ENCODE measurements at regions not wholly inside any gene's neighbourhood (a gene's known extent, or its start where the extent isn't known, plus 50 kb on each side); places are given as distances from the start of the nearest gene placed in this dataset.
"Not testable (repeated sequence)": the region's sequence is repeated elsewhere in the genome, so short reads cannot be mapped to it uniquely, and the experiment has no call there.

GRCh38 chr9:86485359-86485758 lies 131.1 kb upstream of the TUT7 start:
- DNase-seq, result no peak

GRCh38 chr9:86483496-86483895 lies 129.3 kb upstream of the TUT7 start:
- DNase-seq, result no peak

- no peak for DNase-seq
These were observed 127.3 kb upstream of the TUT7 start for GRCh38 chr9:86481466-86481865.

GRCh38 chr9:86475255-86475654 lies 121.0 kb upstream of the TUT7 start:
- DNase-seq, result not testable (repeated sequence)

- no peak for DNase-seq
These were observed 117.1 kb upstream of the TUT7 start for GRCh38 chr9:86471171-86471815.

- no peak for DNase-seq
These were observed 116.1 kb upstream of the TUT7 start for GRCh38 chr9:86470326-86470725.

- no peak for DNase-seq
These were observed 115.5 kb upstream of the TUT7 start for GRCh38 chr9:86469476-86470250.

- DNase-seq, result no peak
These were observed 110.0 kb upstream of the TUT7 start for GRCh38 chr9:86464242-86464641.

- no peak for DNase-seq
These were observed 106.2 kb upstream of the TUT7 start for GRCh38 chr9:86460216-86461002.

- no peak for DNase-seq
These were observed 105.5 kb upstream of the TUT7 start for GRCh38 chr9:86459599-86460155.

- DNase-seq, result no peak
These were observed 105.0 kb upstream of the TUT7 start for GRCh38 chr9:86459191-86459590.

GRCh38 chr9:86458191-86458855 lies 104.1 kb upstream of the TUT7 start:
- DNase-seq, result no peak

- DNase-seq, result no peak
These were observed 102.2 kb upstream of the TUT7 start for GRCh38 chr9:86456416-86456815.

GRCh38 chr9:86454701-86455615 lies 100.7 kb upstream of the TUT7 start:
- no peak for DNase-seq

- no peak for DNase-seq
These were observed 98.1 kb upstream of the TUT7 start for GRCh38 chr9:86452201-86452828.

GRCh38 chr9:86449246-86449645 lies 95.0 kb upstream of the TUT7 start:
- DNase-seq, result no peak

GRCh38 chr9:86445671-86446070 lies 91.5 kb upstream of the TUT7 start:
- DNase-seq, result no peak

GRCh38 chr9:86443992-86444391 lies 89.8 kb upstream of the TUT7 start:
- no peak for DNase-seq

GRCh38 chr9:86434039-86434726 lies 80.0 kb upstream of the TUT7 start:
- peak; percentile 56 for DNase-seq

- DNase-seq, result no peak
These were observed 70.2 kb upstream of the TUT7 start for GRCh38 chr9:86424251-86424891.

All from right kidney (tissue), 1 donor.